K562 (cell line): ENCODE measurements at regions not wholly inside any gene's neighbourhood (a gene's known extent, or its start where the extent isn't known, plus 50 kb on each side); places are given as distances from the start of the nearest gene placed in this dataset.

Source experiments
- ATAC-seq: fragments of 200-7000 bp; cut with Tn5 transposase; 3 replicates; pipeline ENCODE4 v1.9.1; 2020; ENCODE audit warnings: moderate library complexity
- BruUV-seq: library from RNA; stranded (reverse); fragments of 400-500 nt; replicated peaks from 2 replicates; lab custom pipeline; 2021; lab: Mats Ljungman, UMichigan
- CTCF ChIA-PET: fragments of 300-600 bp; formaldehyde crosslinking; extraction: SDS; loops from one replicate; lab custom pipeline; 2021; ENCODE audit warnings: low intra/inter-chr PET ratio; lab: Yijun Ruan, JAX
- POLR2A ChIA-PET: fragments of 300-600, 350-650 bp; sonication (Branson Sonifier 250); formaldehyde crosslinking; extraction: SDS; loops from one replicate; lab custom pipeline; 2021; ENCODE audit warnings: antibody characterized with exemption, inconsistent platforms; lab: Yijun Ruan, JAX
- DNase-seq, 4 experiments: peaks; one replicate each; pipeline versions ENCODE4 v3.0.0 to v3.0.0-alpha.2; 2011 to 2018; ENCODE audit warnings: low spot score in 3 of 4, mixed read lengths in 3 of 4; ENCODE audit errors: extremely low read depth in 1 of 4
- FAIRE-seq: peaks from 2 replicates; lab custom pipeline; 2011; peaks lifted over from hg19 to GRCh38; lab: Jason Lieb, UNC
- H2AFZ ChIP-seq: 2 replicates; pipeline ENCODE4 v1.6.0; 2011; ENCODE audit warnings: low read depth, low read length, control low read depth, inconsistent platforms
- H3K27ac ChIP-seq: fragments of 200-600 bp; 3 replicates; pipeline ENCODE4 v1.8.0; 2011; ENCODE audit warnings: low read depth, mild to moderate bottlenecking, control low read depth, inconsistent platforms, low read length, moderate library complexity, mixed read lengths; ENCODE audit errors: extremely low read depth
- H3K27me3 ChIP-seq, 2 experiments: fragments of 300-600 bp in 1 of 2; 2 replicates in 1 of 2; 3 replicates in 1 of 2; pipeline versions ENCODE4 v1.6.0 to v1.8.0; 2011; ENCODE audit warnings: inconsistent platforms in 2 of 2, low read length in 2 of 2, mild to moderate bottlenecking in 1 of 2, mixed read lengths in 1 of 2, moderate library complexity in 1 of 2; ENCODE audit not compliant: control insufficient read depth in 2 of 2, insufficient read depth in 2 of 2
- H3K36me3 ChIP-seq: fragments of 300-600 bp; 3 replicates; pipeline ENCODE4 v1.8.0; 2011; ENCODE audit warnings: mild to moderate bottlenecking, low read length, inconsistent platforms; ENCODE audit not compliant: control insufficient read depth, insufficient read depth
- H3K4me1 ChIP-seq, 2 experiments: fragments of 200-600 bp in 1 of 2; replicated peaks in 1 of 2; 2 replicates in 1 of 2; 3 replicates in 1 of 2; pipeline versions ENCODE4 v1.5.1 to v1.8.0; 2011; ENCODE audit warnings: inconsistent platforms in 2 of 2, low read length in 2 of 2, mild to moderate bottlenecking in 1 of 2, mixed read lengths in 1 of 2, moderate library complexity in 1 of 2; ENCODE audit not compliant: control insufficient read depth in 2 of 2, insufficient read depth in 2 of 2
- H3K4me2 ChIP-seq: 2 replicates; pipeline ENCODE4 v1.6.1; 2011; ENCODE audit warnings: low read length, control low read depth, inconsistent platforms, mixed read lengths; ENCODE audit not compliant: insufficient read depth
- H3K4me3 ChIP-seq: fragments of 200-600 bp; sonication (generic), shearing (Covaris generic); 2 replicates; pipeline ENCODE4 v1.5.1; 2016; ENCODE audit warnings: control low read depth, inconsistent platforms
- H3K79me2 ChIP-seq: fragments of 200-600 bp; 3 replicates; pipeline ENCODE4 v1.8.0; 2011; ENCODE audit warnings: low read length, inconsistent platforms; ENCODE audit not compliant: control insufficient read depth, insufficient read depth
- H3K9ac ChIP-seq, 2 experiments: 2 replicates each; pipeline versions ENCODE4 v1.6.0 to v1.6.1; 2011; ENCODE audit warnings: low read depth in 2 of 2, low read length in 2 of 2, control low read depth in 1 of 2, inconsistent platforms in 1 of 2, mild to moderate bottlenecking in 1 of 2, mixed read lengths in 1 of 2; ENCODE audit not compliant: insufficient read depth in 1 of 2
- H3K9me1 ChIP-seq: one replicate; pipeline ENCODE4 v1.6.0; 2011; ENCODE audit warnings: inconsistent platforms, mild to moderate bottlenecking, low read length, moderate library complexity; ENCODE audit not compliant: control insufficient read depth, insufficient read depth
- H3K9me3 ChIP-seq: replicated peaks from 2 replicates; pipeline ENCODE4 v1.5.1; 2011; ENCODE audit warnings: low read depth, low read length, inconsistent platforms; ENCODE audit not compliant: control insufficient read depth, insufficient read depth
- H4K20me1 ChIP-seq: replicated peaks from 2 replicates; pipeline ENCODE4 v1.6.1; 2011; ENCODE audit warnings: low read length, inconsistent platforms, mixed read lengths; ENCODE audit not compliant: control insufficient read depth, insufficient read depth
- C11orf30 ChIP-seq: fragments of 450-650 bp; IDR thresholded peaks from 2 replicates; pipeline ENCODE4 v1.6.1; 2016; ENCODE audit warnings: low read depth, mild to moderate bottlenecking
- EP300 ChIP-seq: IDR thresholded peaks from 2 replicates; pipeline ENCODE4 v1.6.1; 2012; ENCODE audit warnings: low read length, improper control_type of control experiment
- IRF2 ChIP-seq: sonication (generic); formaldehyde crosslinking; IDR thresholded peaks from 2 replicates; pipeline ENCODE4 v1.8.1; 2022; ENCODE audit warnings: mild to moderate bottlenecking, missing genetic modification reagents
- MAFF ChIP-seq: IDR thresholded peaks from 2 replicates; pipeline ENCODE4 v1.6.1; 2012; ENCODE audit warnings: low read length, improper control_type of control experiment
- MAFG ChIP-seq: fragments of 450-650 bp; conservative IDR thresholded peaks from 2 replicates; pipeline ENCODE4 v1.6.1; 2016; ENCODE audit warnings: missing genetic modification characterization, missing compliant biosample characterization
- MAFK ChIP-seq: IDR thresholded peaks from 2 replicates; pipeline ENCODE4 v1.6.1; 2011; ENCODE audit warnings: low read length, improper control_type of control experiment
- MCM2 ChIP-seq: fragments of 450-650 bp; IDR thresholded peaks from 2 replicates; pipeline ENCODE4 v1.6.1; 2017; ENCODE audit warnings: low read depth, mild to moderate bottlenecking
- MEF2A ChIP-seq: IDR thresholded peaks from 2 replicates; pipeline ENCODE4 v1.6.1; 2011; ENCODE audit warnings: low read depth, mild to moderate bottlenecking, low read length, moderate library complexity; ENCODE audit not compliant: control insufficient read depth
- POLR3G ChIP-seq: IDR thresholded peaks from 2 replicates; pipeline ENCODE4 v1.6.1; 2011; ENCODE audit not compliant: insufficient read length, insufficient replicate concordance; ENCODE audit errors: extremely low read depth
- TRIM24 ChIP-seq, 2 experiments: fragments of 450-650 bp; IDR thresholded peaks; 2 replicates each; pipeline ENCODE4 v1.6.1; 2016
- WHSC1 ChIP-seq: IDR thresholded peaks from one replicate; pipeline ENCODE4 v1.6.1; 2012; ENCODE audit warnings: low read length, control low read depth, inconsistent platforms
- ZBED1 ChIP-seq: IDR thresholded peaks from 2 replicates; pipeline ENCODE4 v1.6.1; 2014
- ZNF445 ChIP-seq: fragments of 250-450 bp; sonication (Bioruptor Pico); IDR thresholded peaks from 2 replicates; pipeline ENCODE4 v1.4.0; 2020; ENCODE audit warnings: low read depth, mild to moderate bottlenecking, moderate library complexity
- ZNF561 ChIP-seq: fragments of 450-650 bp; formaldehyde crosslinking; conservative IDR thresholded peaks from 2 replicates; pipeline ENCODE4 v1.4.0; 2020; ENCODE audit warnings: mild to moderate bottlenecking, moderate library complexity
- ZNF830 ChIP-seq: fragments of 250-450 bp; sonication (Bioruptor Pico); IDR thresholded peaks from 2 replicates; pipeline ENCODE4 v1.5.0; 2021; ENCODE audit warnings: mild to moderate bottlenecking
- WGBS: fragments of 100-300 bp; shearing (Covaris generic); methylation state at CpG from one replicate; pipeline ENCODE4 v1.1.6; 2016; ENCODE audit warnings: low coverage, mixed read lengths; ENCODE audit not compliant: insufficient coverage; ENCODE audit errors: missing lambda C conversion rate; 5-methylcytosine and 5-hydroxymethylcytosine counted together
- in situ Hi-C: fragments of 300-500 bp; cut with MboI; formaldehyde crosslinking; loops from 4 replicates; pipeline ENCODE4 v1.15.0; 2018; ENCODE audit warnings: inconsistent platforms, mixed read lengths
- intact Hi-C: fragments of 100-400 bp; cut with micrococcal nuclease; formaldehyde crosslinking; loops from 2 replicates; pipeline ENCODE4 v1.14.2; 2022
- TF ChIP-seq, protein P1 (sequence below): fragments of 200-800 bp; sonication (Bioruptor generic); IDR thresholded peaks from 2 replicates; pipeline ENCODE4 v1.6.1; 2017; ENCODE audit warnings: missing genetic modification characterization, missing compliant biosample characterization
- TF ChIP-seq, protein P2 (sequence below): fragments of 250-450 bp; sonication (Bioruptor Pico); IDR thresholded peaks from 2 replicates; pipeline ENCODE4 v1.5.1; 2021; ENCODE audit warnings: mild to moderate bottlenecking
- TF ChIP-seq, protein P3 (sequence below): fragments of 250-450 bp; sonication (Bioruptor Pico); IDR thresholded peaks from 2 replicates; pipeline ENCODE4 v1.4.0; 2020; ENCODE audit warnings: mild to moderate bottlenecking, moderate library complexity

DNA sequence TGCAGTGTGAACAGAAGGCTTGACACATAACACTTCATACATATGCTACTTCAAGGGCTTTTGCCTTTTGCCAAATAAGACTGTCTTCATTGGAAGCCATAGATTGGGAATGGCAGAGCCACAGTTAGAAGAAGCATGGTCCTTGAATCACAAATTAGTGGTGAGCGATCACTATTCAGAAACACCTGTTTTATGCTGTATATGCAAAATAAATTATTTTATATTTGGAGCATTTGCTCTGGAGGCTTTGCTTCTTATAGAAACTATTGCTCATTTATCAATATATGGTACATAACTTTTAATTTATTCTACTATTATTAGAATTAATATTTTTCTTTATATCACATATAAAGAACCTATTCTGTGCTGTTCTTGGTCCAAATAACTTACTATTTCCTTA is 270.4 kb upstream of the SPRY2 start:
- Histone ChIP-seq H3K27ac (no peak overlapping the region), H3K79me2 (no peaks in the 10 kb centered on the region), H3K9me3 (no peaks in the 10 kb centered on the region), H4K20me1 (no peaks in the 10 kb centered on the region), H3K9me1 (no peaks in the 10 kb centered on the region), H3K4me2 (no peak overlapping the region), H3K36me3 (no peaks in the 10 kb centered on the region), H3K4me1 (no peaks in the 10 kb centered on the region), H3K4me3 (no peak overlapping the region), H3K27me3 (no peaks in the 10 kb centered on the region), H2AFZ (no peak overlapping the region), H3K9ac (no peak overlapping the region)
- TF ChIP-seq, protein P1, sequence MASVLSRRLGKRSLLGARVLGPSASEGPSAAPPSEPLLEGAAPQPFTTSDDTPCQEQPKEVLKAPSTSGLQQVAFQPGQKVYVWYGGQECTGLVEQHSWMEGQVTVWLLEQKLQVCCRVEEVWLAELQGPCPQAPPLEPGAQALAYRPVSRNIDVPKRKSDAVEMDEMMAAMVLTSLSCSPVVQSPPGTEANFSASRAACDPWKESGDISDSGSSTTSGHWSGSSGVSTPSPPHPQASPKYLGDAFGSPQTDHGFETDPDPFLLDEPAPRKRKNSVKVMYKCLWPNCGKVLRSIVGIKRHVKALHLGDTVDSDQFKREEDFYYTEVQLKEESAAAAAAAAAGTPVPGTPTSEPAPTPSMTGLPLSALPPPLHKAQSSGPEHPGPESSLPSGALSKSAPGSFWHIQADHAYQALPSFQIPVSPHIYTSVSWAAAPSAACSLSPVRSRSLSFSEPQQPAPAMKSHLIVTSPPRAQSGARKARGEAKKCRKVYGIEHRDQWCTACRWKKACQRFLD (CRISPR knock-in tag), result no peak
- TF ChIP-seq WHSC1, result no peak
- TF ChIP-seq MAFK, result 0 out of 2 replicates have a peak, but pooled peaks have one; percentile 25
- TF ChIP-seq ZNF830 (CRISPR knock-in tag), result no peak
- TF ChIP-seq IRF2 (CRISPR knock-in tag), result no peak
- no peak for TF ChIP-seq EP300
- TF ChIP-seq MAFF, result peak; percentile 44
- peak; percentile 52; the same call in 1 of the 2 replicates for TF ChIP-seq MAFG
- TF ChIP-seq ZNF445 (CRISPR knock-in tag), result no peak
- TF ChIP-seq MCM2, result no peak
- no peak for TF ChIP-seq ZBED1
- TF ChIP-seq C11orf30, result peak; percentile 79
- TF ChIP-seq MEF2A, result no peak
- TF ChIP-seq, protein P2, sequence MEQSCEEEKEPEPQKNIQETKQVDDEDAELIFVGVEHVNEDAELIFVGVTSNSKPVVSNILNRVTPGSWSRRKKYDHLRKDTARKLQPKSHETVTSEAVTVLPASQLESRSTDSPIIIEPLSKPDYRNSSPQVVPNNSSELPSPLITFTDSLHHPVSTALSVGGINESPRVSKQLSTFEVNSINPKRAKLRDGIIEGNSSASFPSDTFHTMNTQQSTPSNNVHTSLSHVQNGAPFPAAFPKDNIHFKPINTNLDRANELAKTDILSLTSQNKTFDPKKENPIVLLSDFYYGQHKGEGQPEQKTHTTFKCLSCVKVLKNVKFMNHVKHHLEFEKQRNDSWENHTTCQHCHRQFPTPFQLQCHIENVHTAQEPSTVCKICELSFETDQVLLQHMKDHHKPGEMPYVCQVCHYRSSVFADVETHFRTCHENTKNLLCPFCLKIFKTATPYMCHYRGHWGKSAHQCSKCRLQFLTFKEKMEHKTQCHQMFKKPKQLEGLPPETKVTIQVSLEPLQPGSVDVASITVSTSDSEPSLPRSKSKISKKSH, result no peak
- TF ChIP-seq TRIM24 (IDR thresholded peaks at IDR 0.05), result no peak
- no peak for TF ChIP-seq POLR3G
- no peak for TF ChIP-seq ZNF561
- TF ChIP-seq, protein P3, sequence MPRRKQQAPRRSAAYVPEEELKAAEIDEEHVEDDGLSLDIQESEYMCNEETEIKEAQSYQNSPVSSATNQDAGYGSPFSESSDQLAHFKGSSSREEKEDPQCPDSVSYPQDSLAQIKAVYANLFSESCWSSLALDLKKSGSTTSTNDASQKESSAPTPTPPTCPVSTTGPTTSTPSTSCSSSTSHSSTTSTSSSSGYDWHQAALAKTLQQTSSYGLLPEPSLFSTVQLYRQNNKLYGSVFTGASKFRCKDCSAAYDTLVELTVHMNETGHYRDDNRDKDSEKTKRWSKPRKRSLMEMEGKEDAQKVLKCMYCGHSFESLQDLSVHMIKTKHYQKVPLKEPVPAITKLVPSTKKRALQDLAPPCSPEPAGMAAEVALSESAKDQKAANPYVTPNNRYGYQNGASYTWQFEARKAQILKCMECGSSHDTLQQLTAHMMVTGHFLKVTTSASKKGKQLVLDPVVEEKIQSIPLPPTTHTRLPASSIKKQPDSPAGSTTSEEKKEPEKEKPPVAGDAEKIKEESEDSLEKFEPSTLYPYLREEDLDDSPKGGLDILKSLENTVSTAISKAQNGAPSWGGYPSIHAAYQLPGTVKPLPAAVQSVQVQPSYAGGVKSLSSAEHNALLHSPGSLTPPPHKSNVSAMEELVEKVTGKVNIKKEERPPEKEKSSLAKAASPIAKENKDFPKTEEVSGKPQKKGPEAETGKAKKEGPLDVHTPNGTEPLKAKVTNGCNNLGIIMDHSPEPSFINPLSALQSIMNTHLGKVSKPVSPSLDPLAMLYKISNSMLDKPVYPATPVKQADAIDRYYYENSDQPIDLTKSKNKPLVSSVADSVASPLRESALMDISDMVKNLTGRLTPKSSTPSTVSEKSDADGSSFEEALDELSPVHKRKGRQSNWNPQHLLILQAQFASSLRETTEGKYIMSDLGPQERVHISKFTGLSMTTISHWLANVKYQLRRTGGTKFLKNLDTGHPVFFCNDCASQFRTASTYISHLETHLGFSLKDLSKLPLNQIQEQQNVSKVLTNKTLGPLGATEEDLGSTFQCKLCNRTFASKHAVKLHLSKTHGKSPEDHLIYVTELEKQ (CRISPR knock-in tag), result no peak
- in situ Hi-C loops, result no loop called here
- intact Hi-C loops, result no loop called here
- DNase-seq (no peak), ATAC-seq (no peak), FAIRE-seq (no peak)
- BruUV-seq, result no TSS peak
- CTCF ChIA-PET, result no interaction called here
- POLR2A ChIA-PET, result interaction anchor here (1.2 kb wide), 1 partner anchor 19 kb away, joined by 3 read pairs; no protein-coding TSS in a partner anchor
- WGBS, result 1% methylated on average over 1 of the region's 1 CpG
